Endothelial cell (in vitro differentiated cells): ENCODE measurements at regions not wholly inside any gene's neighbourhood (a gene's known extent, or its start where the extent isn't known, plus 50 kb on each side); places are given as distances from the start of the nearest gene placed in this dataset.
A peak's percentile ranks its signal among the peaks of the same experiment; 100 is the strongest.

Source experiments
- DNase-seq: peaks from one replicate; pipeline ENCODE4 v3.0.0; 2021; ENCODE audit warnings: low spot score
- H3K27ac Mint-ChIP-seq: one replicate; pipeline ENCODE4 v1.8.0; 2021; ENCODE audit warnings: mixed read lengths, inconsistent platforms; ENCODE audit not compliant: unreplicated experiment
- H3K27me3 Mint-ChIP-seq: one replicate; pipeline ENCODE4 v1.8.0; 2021; ENCODE audit warnings: mild to moderate bottlenecking, moderate library complexity, mixed read lengths, inconsistent platforms; ENCODE audit not compliant: unreplicated experiment
- H3K36me3 Mint-ChIP-seq: one replicate; pipeline ENCODE4 v1.8.0; 2021; ENCODE audit warnings: mild to moderate bottlenecking, low read depth, mixed read lengths, inconsistent platforms; ENCODE audit not compliant: unreplicated experiment
- H3K4me1 Mint-ChIP-seq: one replicate; pipeline ENCODE4 v1.8.0; 2021; ENCODE audit warnings: mild to moderate bottlenecking, mixed read lengths, inconsistent platforms; ENCODE audit not compliant: unreplicated experiment
- H3K4me3 Mint-ChIP-seq: one replicate; pipeline ENCODE4 v1.8.0; 2021; ENCODE audit warnings: mild to moderate bottlenecking, mixed read lengths, inconsistent platforms; ENCODE audit not compliant: unreplicated experiment
- H3K9me3 Mint-ChIP-seq: one replicate; pipeline ENCODE4 v1.8.0; 2021; ENCODE audit warnings: mixed read lengths, inconsistent platforms; ENCODE audit not compliant: unreplicated experiment
- TF ChIP-seq, protein P1 (sequence below): fragments of 200-600 bp; sonication (generic); IDR thresholded peaks from one replicate; pipeline ENCODE4 v1.5.0; 2021; ENCODE audit warnings: antibody characterized with exemption; ENCODE audit not compliant: unreplicated experiment

DNA sequence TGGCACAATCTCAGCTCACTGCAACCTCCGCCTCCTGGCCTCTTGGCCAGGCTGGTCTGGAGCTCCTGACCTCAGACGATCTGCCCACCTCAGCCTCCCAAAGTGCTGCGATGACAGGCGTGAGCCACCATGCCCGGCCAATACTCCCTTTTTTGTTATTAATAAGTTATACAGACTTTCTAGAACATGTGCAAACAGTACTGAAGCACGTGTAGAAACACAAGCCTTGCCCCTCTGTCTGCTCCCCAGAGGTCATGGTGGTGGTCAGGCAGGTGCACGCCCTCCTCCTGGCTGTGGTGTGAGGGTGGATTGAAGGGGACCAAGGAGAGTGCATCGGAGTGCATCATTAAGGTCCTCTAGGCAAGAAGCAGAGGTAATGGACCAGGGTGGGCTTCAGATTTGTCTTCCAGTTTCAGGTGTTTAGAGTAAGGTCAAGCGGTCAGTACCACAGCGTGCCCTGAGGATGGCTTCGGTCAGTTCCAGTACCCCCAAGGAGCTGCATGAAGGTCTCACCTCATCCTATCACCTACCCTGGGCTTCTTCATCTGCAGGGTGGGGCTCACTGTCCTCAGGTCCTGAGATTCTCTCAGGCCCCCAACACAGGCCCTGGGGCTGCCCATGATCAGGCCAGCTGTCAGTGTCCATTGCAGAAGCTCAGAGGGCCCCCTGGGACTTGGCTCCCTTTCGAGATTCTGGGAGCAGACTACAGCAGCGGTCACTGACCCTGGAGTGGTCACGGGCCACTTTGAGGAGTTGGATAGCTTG is 124.3 kb downstream of the GLI2 start:
- Mint-ChIP-seq H3K4me3 (no peak overlapping the region), H3K27ac (peak overlapping the region; percentile 13), H3K4me1 (peaks cover 18% of the 10 kb centered on the region), H3K9me3 (no peaks in the 10 kb centered on the region), H3K36me3 (no peaks in the 10 kb centered on the region), H3K27me3 (peaks cover 11% of the 10 kb centered on the region)
- TF ChIP-seq, protein P1, sequence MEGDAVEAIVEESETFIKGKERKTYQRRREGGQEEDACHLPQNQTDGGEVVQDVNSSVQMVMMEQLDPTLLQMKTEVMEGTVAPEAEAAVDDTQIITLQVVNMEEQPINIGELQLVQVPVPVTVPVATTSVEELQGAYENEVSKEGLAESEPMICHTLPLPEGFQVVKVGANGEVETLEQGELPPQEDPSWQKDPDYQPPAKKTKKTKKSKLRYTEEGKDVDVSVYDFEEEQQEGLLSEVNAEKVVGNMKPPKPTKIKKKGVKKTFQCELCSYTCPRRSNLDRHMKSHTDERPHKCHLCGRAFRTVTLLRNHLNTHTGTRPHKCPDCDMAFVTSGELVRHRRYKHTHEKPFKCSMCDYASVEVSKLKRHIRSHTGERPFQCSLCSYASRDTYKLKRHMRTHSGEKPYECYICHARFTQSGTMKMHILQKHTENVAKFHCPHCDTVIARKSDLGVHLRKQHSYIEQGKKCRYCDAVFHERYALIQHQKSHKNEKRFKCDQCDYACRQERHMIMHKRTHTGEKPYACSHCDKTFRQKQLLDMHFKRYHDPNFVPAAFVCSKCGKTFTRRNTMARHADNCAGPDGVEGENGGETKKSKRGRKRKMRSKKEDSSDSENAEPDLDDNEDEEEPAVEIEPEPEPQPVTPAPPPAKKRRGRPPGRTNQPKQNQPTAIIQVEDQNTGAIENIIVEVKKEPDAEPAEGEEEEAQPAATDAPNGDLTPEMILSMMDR: no peak
- DNase-seq: no peak

DNA sequence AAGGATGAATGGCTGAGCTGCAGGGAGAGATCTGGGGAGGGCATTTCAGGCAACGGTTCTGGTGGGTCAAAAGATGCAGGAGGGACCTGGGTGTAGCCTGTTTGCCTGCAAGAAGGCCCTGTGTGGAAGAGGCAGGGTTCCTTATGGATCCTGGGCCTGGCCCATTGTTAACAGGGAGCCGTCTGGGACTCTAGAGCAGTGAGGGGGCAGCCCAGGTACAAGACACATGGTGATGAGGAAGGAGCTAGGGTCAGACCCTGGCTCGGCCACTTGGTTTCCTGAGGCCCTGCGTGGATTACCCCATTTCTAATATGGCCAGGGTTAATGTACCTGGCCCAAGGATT is 124.9 kb downstream of the GLI2 start:
- H3K27me3 Mint-ChIP-seq: peaks cover 11% of the 10 kb centered on the region
- TF ChIP-seq, protein P1: no peak
- no peak overlapping the region for H3K4me3 Mint-ChIP-seq
- H3K36me3 Mint-ChIP-seq: no peaks in the 10 kb centered on the region
- H3K9me3 Mint-ChIP-seq: no peaks in the 10 kb centered on the region
- peaks cover 18% of the 10 kb centered on the region for H3K4me1 Mint-ChIP-seq
- no peak for DNase-seq
- no peak overlapping the region for H3K27ac Mint-ChIP-seq

DNA sequence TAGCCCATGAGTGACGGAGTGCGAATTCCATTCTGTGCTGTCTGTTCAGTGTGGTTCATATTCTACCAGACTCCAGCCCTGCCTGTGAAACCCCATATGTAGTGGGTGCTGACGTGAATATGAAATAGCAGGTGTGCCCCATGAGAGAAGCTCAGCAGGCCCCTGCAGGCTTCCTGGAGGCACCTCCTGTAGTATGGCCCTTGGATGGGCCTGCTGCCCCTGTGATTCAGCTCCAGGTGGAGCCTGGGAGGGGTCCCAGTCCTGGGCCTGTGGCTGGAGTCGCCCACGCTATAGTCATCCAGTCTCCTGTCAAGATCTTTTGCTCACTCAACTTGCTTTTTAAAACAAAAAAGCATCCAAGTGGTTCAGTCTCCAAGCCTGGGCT is 125.5 kb downstream of the GLI2 start:
- TF ChIP-seq, protein P1: no peak
- Mint-ChIP-seq H3K9me3 (no peaks in the 10 kb centered on the region), H3K4me1 (peaks cover 18% of the 10 kb centered on the region), H3K27ac (no peak overlapping the region), H3K27me3 (peaks cover 14% of the 10 kb centered on the region), H3K36me3 (no peaks in the 10 kb centered on the region), H3K4me3 (no peak overlapping the region)
- DNase-seq: no peak

DNA sequence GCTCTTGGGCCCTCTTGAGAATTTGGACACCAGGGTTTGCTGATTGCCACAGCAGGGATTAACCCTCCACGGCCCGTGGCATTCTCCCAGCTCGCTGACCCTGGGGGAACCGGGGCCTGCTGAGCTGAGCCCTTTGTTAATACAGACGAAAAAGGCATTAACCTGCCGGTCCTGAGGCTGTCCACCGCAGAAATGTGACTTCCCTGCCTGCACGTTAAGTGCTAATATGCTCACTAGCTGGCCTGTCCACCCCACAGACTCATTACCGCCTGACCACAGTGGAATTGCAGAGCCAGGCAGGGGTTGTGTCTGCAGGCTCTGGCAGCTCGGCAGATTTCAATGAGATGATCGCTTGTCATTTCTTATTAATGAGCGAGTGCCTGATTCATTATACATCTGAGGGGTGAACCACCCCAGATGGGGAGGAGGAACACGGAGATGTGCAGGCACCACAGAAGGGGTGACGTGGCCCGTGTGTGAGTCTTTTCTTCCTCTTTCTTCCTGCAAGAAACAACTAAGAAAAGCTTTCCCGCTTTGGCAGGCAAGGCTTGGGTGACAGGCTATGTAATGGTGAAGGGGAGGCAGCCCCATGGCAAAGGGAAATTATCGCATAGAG is 126.0 kb downstream of the GLI2 start:
- Mint-ChIP-seq H3K9me3 (no peaks in the 10 kb centered on the region), H3K4me1 (peaks cover 18% of the 10 kb centered on the region), H3K36me3 (no peaks in the 10 kb centered on the region), H3K27ac (no peak overlapping the region), H3K4me3 (no peak overlapping the region), H3K27me3 (peaks cover 16% of the 10 kb centered on the region)
- TF ChIP-seq, protein P1: no peak
- DNase-seq: no peak
